Prostate gland (tissue), 2 donors: ENCODE measurements at regions not wholly inside any gene's neighbourhood (a gene's known extent, or its start where the extent isn't known, plus 50 kb on each side); places are given as distances from the start of the nearest gene placed in this dataset.

Experiments
- DNase-seq: peaks from one replicate; pipeline ENCODE4 v3.0.0-alpha.2; 2019; ENCODE audit warnings: low spot score
- H3K27ac ChIP-seq, 2 donors: fragments of 200-600 bp; sonication (generic); 2 replicates each; pipeline ENCODE4 v1.5.1; 2017 to 2019
- H3K27me3 ChIP-seq: fragments of 200-600 bp; sonication (generic); replicated peaks from 2 replicates; pipeline ENCODE4 v1.5.1; 2019; ENCODE audit not compliant: insufficient read depth
- H3K36me3 ChIP-seq, 2 donors: fragments of 200-600 bp; sonication (generic); 1 replicate in 1 of 2; 2 replicates in 1 of 2; pipeline versions ENCODE4 v1.5.1 to v1.8.1; 2017 to 2019
- H3K4me1 ChIP-seq: fragments of 200-600 bp; sonication (generic); replicated peaks from 2 replicates; pipeline ENCODE4 v1.5.1; 2019
- H3K4me3 ChIP-seq, 2 donors: fragments of 200-600 bp; sonication (generic); 2 replicates each; pipeline ENCODE4 v1.5.1; 2017 to 2019
- H3K9me3 ChIP-seq: fragments of 200-600 bp; sonication (generic); 2 replicates; pipeline ENCODE4 v1.5.1; 2017
- CTCF ChIP-seq, 4 experiments: fragments of 200-600 bp in 2 of 4; fragments of 450-650 bp in 2 of 4; sonication (generic) in 2 of 4; IDR thresholded peaks; 1 replicate in 3 of 4; 2 replicates in 1 of 4; pipeline ENCODE4 v1.5.1; 2016 to 2019; ENCODE audit warnings: antibody characterized with exemption in 4 of 4, mild to moderate bottlenecking in 2 of 4, moderate library complexity in 2 of 4
- POLR2A ChIP-seq: fragments of 450-650 bp; IDR thresholded peaks from one replicate; pipeline ENCODE4 v1.6.1; 2016; ENCODE audit warnings: antibody characterized with exemption, mild to moderate bottlenecking
- POLR2AphosphoS5 ChIP-seq: sonication (generic); formaldehyde crosslinking; IDR thresholded peaks from one replicate; pipeline ENCODE4 v1.6.1; 2017; ENCODE audit warnings: antibody characterized with exemption
- WGBS: methylation state at CpG from one replicate; pipeline ENCODE4 v1.1.5; 2018; 5-methylcytosine and 5-hydroxymethylcytosine counted together
- intact Hi-C: fragments of 100-400 bp; cut with DNase I; formaldehyde crosslinking; loops from one replicate; pipeline ENCODE4 v1.14.2; 2022

- DNase-seq, result no peak
- Histone ChIP-seq H3K27ac (no peak overlapping the region), H3K36me3 (no peaks in the 10 kb centered on the region), H3K27me3 (no peaks in the 10 kb centered on the region), H3K4me3 (no peak overlapping the region), H3K4me1 (no peaks in the 10 kb centered on the region), H3K9me3 (no peaks in the 10 kb centered on the region)
- TF ChIP-seq POLR2AphosphoS5 (no peak), POLR2A (no peak), CTCF (IDR thresholded peaks at IDR 0.05) (no peak)
- intact Hi-C loops, result no loop called here
- 63% methylated on average over 8 of the region's 8 CpGs for WGBS
These were observed 418.2 kb downstream of the GABRG2 start for GRCh38 chr5:162485666-162486292.

GRCh38 chr5:162487528-162488525 lies 420.3 kb downstream of the GABRG2 start:
- Histone ChIP-seq H3K27ac (no peak overlapping the region), H3K27me3 (no peaks in the 10 kb centered on the region), H3K9me3 (no peaks in the 10 kb centered on the region), H3K36me3 (no peaks in the 10 kb centered on the region), H3K4me1 (no peaks in the 10 kb centered on the region), H3K4me3 (no peak overlapping the region)
- 69% methylated on average over 7 of the region's 7 CpGs for whole genome bisulfite sequencing
- TF ChIP-seq POLR2AphosphoS5, result no peak
- no peak for TF ChIP-seq POLR2A
- no peak for TF ChIP-seq CTCF (IDR thresholded peaks at IDR 0.05)
- DNase-seq, result no peak
- intact Hi-C loops, result no loop called here

GRCh38 chr5:162496100-162496808 lies 428.7 kb downstream of the GABRG2 start:
- H3K27me3 ChIP-seq, result no peaks in the 10 kb centered on the region
- H3K4me1 ChIP-seq, result no peaks in the 10 kb centered on the region
- intact Hi-C loops, result no loop called here
- no peak for DNase-seq
- WGBS, result 56% methylated on average over 5 of the region's 5 CpGs
- H3K27ac ChIP-seq, result no peak overlapping the region
- H3K36me3 ChIP-seq, result no peaks in the 10 kb centered on the region
- TF ChIP-seq CTCF (IDR thresholded peaks at IDR 0.05), result no peak
- no peak overlapping the region for H3K4me3 ChIP-seq
- H3K9me3 ChIP-seq, result no peaks in the 10 kb centered on the region

- no peak for TF ChIP-seq CTCF (IDR thresholded peaks at IDR 0.05)
- TF ChIP-seq POLR2AphosphoS5, result no peak
- TF ChIP-seq POLR2A, result no peak
- Histone ChIP-seq H3K27ac (no peak overlapping the region), H3K9me3 (no peaks in the 10 kb centered on the region), H3K27me3 (no peaks in the 10 kb centered on the region), H3K4me1 (no peaks in the 10 kb centered on the region), H3K36me3 (no peaks in the 10 kb centered on the region), H3K4me3 (no peak overlapping the region)
- WGBS, result 65% methylated on average over 3 of the region's 3 CpGs
- intact Hi-C loops, result no loop called here
- no peak for DNase-seq
These were observed 429.9 kb downstream of the GABRG2 start for GRCh38 chr5:162497455-162497854.
